ENCODE measurements at regions not wholly inside any gene's neighbourhood (a gene's known extent, or its start where the extent isn't known, plus 50 kb on each side); places are given as distances from the start of the nearest gene placed in this dataset.

DNA sequence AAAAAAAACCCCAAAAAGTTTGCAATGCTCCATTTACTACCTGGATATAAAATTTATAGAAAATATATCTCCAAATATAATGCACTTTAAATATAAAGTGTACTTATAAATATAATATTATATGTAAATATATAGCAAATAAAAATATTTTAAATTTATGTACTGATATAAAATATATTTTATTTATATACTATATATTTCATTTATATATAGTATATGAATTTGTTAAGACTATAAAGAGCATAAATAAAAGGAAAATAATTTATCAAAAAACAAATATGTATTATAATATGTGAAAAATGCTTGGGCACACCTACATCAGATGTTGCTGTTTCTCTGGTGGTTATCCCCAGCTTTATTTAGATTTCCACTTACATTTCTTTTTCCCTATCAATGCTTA, 71.0 kb upstream of the ZBTB18 start:
- TF ChIP-seq, protein P1, sequence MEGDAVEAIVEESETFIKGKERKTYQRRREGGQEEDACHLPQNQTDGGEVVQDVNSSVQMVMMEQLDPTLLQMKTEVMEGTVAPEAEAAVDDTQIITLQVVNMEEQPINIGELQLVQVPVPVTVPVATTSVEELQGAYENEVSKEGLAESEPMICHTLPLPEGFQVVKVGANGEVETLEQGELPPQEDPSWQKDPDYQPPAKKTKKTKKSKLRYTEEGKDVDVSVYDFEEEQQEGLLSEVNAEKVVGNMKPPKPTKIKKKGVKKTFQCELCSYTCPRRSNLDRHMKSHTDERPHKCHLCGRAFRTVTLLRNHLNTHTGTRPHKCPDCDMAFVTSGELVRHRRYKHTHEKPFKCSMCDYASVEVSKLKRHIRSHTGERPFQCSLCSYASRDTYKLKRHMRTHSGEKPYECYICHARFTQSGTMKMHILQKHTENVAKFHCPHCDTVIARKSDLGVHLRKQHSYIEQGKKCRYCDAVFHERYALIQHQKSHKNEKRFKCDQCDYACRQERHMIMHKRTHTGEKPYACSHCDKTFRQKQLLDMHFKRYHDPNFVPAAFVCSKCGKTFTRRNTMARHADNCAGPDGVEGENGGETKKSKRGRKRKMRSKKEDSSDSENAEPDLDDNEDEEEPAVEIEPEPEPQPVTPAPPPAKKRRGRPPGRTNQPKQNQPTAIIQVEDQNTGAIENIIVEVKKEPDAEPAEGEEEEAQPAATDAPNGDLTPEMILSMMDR (IDR thresholded peaks at IDR 0.05; ENCODE audit: unreplicated experiment), result no peak
- Mint-ChIP-seq H3K27me3 (peaks cover 15% of the 10 kb centered on the region), H3K4me3 (ENCODE audit: low read depth) (no peak overlapping the region)

DNA sequence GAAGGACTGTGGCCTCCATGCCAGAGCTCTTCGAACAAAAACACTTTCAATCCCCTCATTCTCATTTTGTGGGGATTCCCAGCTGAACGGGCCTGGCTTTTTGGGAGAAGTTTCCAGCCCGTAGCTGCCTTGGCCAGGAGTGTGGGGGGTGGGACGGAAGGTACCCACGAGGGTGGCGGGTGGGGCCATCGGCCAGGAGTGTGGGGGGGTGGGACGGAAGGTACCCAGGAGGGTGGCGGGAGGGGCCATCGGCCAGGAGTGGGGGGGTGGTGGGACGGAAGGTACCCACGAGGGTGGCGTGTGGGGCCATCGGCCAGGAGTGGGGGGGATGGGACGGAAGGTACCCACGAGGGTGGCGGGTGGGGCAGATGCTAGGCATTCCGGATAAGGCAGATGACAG, 71.7 kb upstream of the ZBTB18 start:
- no peaks in the 10 kb centered on the region for H3K36me3 Mint-ChIP-seq (ENCODE audit: insufficient read depth)
- H3K9me3 Mint-ChIP-seq (ENCODE audit: low read depth), result no peaks in the 10 kb centered on the region
- DNase-seq (ENCODE audit: low spot score, unreplicated experiment), result no peak
- TF ChIP-seq, protein P1 (IDR thresholded peaks at IDR 0.05; ENCODE audit: unreplicated experiment), result no peak
- H3K27ac Mint-ChIP-seq, result no peak overlapping the region
- H3K27me3 Mint-ChIP-seq, result peaks cover 15% of the 10 kb centered on the region
- H3K4me1 Mint-ChIP-seq (ENCODE audit: low read depth), result no peaks in the 10 kb centered on the region
- H3K4me3 Mint-ChIP-seq (ENCODE audit: low read depth), result no peak overlapping the region

More for the DNA sequence above, 71.0 kb upstream of the ZBTB18 start:
- no peak overlapping the region for H3K27ac Mint-ChIP-seq
- H3K36me3 Mint-ChIP-seq (ENCODE audit: insufficient read depth), result no peaks in the 10 kb centered on the region
- H3K4me1 Mint-ChIP-seq (ENCODE audit: low read depth), result no peaks in the 10 kb centered on the region
- no peak for DNase-seq (ENCODE audit: low spot score, unreplicated experiment)
- no peaks in the 10 kb centered on the region for H3K9me3 Mint-ChIP-seq (ENCODE audit: low read depth)

DNA sequence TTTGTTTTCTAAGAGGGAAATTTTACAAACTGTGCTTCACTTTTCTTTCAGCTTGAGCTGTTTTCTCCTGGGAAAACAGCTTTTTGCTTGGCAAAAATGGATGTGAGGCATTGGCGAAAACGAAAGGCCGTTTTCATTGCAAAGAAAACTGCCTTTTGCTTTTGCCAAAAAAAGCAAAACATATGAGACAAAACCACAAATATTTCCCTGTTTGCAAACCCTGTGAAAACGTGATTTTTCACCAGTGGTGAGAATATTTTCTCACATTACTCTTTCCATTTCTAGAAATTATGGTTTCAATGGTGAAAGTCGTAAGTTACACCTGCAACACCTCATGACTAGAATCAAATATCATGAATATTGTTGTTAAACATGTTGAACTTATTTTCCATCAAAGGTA, 74.0 kb upstream of the ZBTB18 start:
- TF ChIP-seq, protein P1 (IDR thresholded peaks at IDR 0.05; ENCODE audit: unreplicated experiment), result no peak
- H3K27me3 Mint-ChIP-seq, result peaks cover 9% of the 10 kb centered on the region
- H3K36me3 Mint-ChIP-seq (ENCODE audit: insufficient read depth), result no peaks in the 10 kb centered on the region
- H3K9me3 Mint-ChIP-seq (ENCODE audit: low read depth), result no peaks in the 10 kb centered on the region
- no peak for DNase-seq (ENCODE audit: low spot score, unreplicated experiment)
- no peaks in the 10 kb centered on the region for H3K4me1 Mint-ChIP-seq (ENCODE audit: low read depth)
- no peak overlapping the region for H3K27ac Mint-ChIP-seq
- no peak overlapping the region for H3K4me3 Mint-ChIP-seq (ENCODE audit: low read depth)

DNA sequence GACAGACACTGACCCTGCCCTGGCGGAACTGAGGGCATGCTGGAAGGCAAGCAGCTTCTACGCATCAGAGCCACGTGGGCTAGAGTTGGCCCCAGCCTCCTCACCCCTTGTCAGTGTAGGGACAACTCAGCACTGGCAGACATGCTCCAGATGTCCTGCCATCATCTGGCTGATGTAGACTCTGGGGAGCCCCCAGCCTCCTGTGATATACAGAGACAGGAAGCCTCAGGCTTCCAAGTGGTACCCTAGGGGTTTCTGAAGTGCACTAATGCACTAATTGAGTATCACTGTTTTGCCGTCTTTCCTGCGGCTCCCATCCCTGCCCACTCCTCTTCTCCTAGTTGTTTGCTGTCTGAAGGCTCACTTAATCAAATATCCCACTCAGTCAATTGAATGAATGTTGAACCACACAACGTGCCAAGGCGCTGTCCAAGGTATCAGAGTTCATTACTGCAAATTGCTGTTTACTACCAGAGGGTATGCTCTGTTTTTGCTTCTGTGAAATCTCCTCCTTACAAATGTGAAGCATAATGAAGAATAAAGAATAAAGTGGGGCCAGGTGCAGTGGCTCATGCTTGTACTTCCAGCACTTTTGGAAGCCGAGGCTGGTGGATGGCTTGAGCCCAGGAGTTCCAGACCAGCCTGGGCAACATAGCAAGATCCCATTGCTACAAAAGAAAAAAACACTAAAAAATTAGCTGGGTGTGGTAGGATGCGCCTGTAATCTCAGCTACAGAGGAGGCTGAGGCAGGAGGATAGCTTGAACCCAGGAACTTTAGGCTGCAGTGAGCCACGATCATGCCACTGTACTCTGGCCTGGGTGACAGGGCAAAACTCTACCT, 76.4 kb upstream of the ZBTB18 start:
- Mint-ChIP-seq H3K4me1 (ENCODE audit: low read depth) (no peaks in the 10 kb centered on the region), H3K4me3 (ENCODE audit: low read depth) (no peak overlapping the region), H3K27me3 (peaks cover 8% of the 10 kb centered on the region), H3K9me3 (ENCODE audit: low read depth) (no peaks in the 10 kb centered on the region), H3K36me3 (ENCODE audit: insufficient read depth) (no peaks in the 10 kb centered on the region), H3K27ac (no peak overlapping the region)
- no peak for DNase-seq (ENCODE audit: low spot score, unreplicated experiment)
- TF ChIP-seq, protein P1 (IDR thresholded peaks at IDR 0.05; ENCODE audit: unreplicated experiment), result no peak

DNA sequence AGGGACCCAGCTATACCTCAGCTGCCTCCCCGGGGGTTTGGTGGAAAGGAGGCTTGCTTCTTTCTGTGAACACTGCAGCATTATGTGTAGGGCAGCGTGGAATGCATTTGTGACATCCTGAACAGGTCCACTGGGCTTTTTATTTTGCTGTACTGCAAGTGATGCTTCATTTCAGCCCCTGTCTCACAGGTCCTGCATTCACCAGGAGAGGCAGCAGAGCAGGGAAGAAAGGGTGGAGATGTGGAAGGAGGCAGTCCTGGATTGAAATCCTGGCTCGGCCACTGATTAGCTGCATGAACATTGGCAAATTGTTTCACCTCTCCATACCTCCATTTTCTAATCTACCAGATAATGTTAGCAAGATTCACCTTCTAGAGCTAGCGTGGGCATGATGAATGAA, 77.9 kb upstream of the ZBTB18 start:
- H3K4me3 Mint-ChIP-seq (ENCODE audit: low read depth), result no peak overlapping the region
- H3K9me3 Mint-ChIP-seq (ENCODE audit: low read depth), result no peaks in the 10 kb centered on the region
- H3K36me3 Mint-ChIP-seq (ENCODE audit: insufficient read depth), result no peaks in the 10 kb centered on the region
- H3K27me3 Mint-ChIP-seq, result peaks cover 8% of the 10 kb centered on the region
- no peak for DNase-seq (ENCODE audit: low spot score, unreplicated experiment)
- peaks cover 1% of the 10 kb centered on the region for H3K4me1 Mint-ChIP-seq (ENCODE audit: low read depth)
- TF ChIP-seq, protein P1 (IDR thresholded peaks at IDR 0.05; ENCODE audit: unreplicated experiment), result no peak
- no peak overlapping the region for H3K27ac Mint-ChIP-seq
